ENCODE measurements at regions not wholly inside any gene's neighbourhood (a gene's known extent, or its start where the extent isn't known, plus 50 kb on each side); places are given as distances from the start of the nearest gene placed in this dataset.

DNA sequence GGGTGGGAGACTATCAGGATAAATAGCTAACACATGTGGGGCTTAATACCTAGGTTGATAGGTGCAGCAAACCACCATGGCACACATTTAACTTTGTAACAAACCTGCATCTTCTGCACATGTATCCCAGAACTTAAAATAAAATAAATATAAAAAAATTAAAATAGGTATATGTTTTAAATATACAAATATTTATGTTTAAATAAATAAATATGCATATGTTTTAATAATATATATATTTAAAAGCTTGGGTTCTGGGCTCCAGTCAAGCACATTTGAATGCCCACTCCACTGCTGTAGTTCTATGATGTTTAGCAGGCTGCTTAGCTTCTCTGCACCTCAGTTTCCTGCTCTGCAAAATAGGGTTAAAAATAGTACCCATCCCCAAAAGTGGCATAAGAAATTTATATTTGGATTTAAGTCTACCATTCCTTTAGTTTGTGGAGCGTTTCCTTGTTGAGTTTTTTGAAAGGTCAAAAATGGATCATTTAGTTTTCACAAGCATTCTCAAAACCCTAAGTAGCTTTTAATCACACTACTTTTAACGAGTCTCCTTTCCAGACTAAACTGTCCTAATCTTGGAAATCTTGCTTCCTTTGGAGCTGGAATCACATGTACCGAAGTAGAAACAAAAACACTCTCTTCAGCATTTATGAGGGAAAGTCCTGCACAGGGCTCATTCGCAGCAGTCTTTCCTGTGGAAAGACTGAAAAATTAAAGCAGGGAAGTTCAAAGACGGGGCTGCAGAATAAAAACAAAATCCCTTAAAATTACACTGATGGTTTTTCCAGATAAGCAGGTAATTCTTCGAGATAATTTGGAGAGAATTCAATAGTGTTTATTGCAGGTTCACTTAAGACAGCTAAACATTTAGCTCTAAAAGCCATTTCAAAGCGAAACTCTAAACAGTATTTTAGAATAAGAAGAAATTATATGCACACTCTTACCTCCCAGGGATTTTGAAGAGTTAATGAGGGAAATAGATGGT, 111.7 kb upstream of the LYZL1 start:
- TF ChIP-seq CTCF (IDR thresholded peaks at IDR 0.05; ENCODE audit: unreplicated experiment in 3 of 3) = no peak
- Mint-ChIP-seq H3K27me3 (ENCODE audit: low read depth) (peaks cover 10% of the 10 kb centered on the region), H3K36me3 (ENCODE audit: low read depth) (no peaks in the 10 kb centered on the region), H3K9me3 (peaks cover 10% of the 10 kb centered on the region), H3K4me1 (no peaks in the 10 kb centered on the region), H3K4me3 (no peak overlapping the region), H3K27ac (no peak overlapping the region)

DNA sequence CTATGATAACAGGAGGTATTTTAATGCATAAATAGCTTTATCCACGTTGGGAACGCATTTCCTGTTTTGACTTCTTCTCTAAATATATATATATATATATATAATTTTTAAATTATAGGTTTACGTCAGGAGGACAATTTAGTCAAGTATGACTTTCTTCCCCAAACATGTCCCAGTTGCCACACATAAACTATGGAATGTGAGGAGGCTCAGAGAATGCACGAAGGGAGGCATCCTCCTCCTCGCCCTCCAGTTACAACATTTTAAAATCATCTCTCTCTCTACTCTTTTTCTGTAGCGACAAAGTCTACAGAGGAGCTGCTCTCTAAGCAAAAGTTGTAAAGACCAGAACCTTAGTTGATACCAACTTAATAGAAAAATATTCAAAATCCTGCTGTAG, 106.9 kb upstream of the LYZL1 start:
- no peak for TF ChIP-seq CTCF (IDR thresholded peaks at IDR 0.05; ENCODE audit: unreplicated experiment in 3 of 3)
- Mint-ChIP-seq H3K27me3 (ENCODE audit: low read depth) (peaks cover 8% of the 10 kb centered on the region), H3K9me3 (peaks cover 2% of the 10 kb centered on the region), H3K4me1 (no peaks in the 10 kb centered on the region), H3K27ac (peak overlapping the region in 1 of 3 experiments; percentile 45), H3K36me3 (ENCODE audit: low read depth) (no peaks in the 10 kb centered on the region), H3K4me3 (no peak overlapping the region)

DNA sequence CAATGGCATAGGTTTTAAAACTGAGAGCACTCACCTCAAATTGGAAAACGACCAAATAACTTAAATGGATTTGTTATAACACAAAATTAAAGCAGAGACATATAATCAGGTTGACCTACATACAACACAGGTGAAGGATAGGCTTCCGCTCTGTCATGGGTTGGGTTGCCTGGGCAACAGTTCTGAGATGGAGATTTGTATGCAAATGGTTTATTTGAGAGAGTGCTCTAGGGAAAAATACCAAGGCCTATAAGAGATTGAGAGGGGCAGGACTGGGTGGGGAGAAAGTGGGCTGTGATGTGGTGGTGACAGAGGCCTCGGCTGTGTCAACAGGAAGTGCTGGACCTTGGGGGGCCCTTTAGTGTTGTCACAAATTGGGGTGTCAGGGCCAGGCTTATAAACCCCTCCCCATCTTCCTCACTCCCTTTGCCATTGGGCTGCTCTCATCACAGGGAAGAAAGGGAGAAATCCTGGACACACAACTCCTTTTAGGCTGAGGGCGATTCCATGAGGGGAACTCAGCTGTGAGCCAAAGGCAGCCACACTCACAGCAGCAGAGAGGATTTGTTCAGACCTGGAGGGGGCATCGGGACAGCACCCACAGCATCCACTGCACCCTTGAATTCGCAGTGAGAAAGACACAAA, 105.4 kb upstream of the LYZL1 start:
- Mint-ChIP-seq H3K4me1 (no peaks in the 10 kb centered on the region), H3K36me3 (ENCODE audit: low read depth) (no peaks in the 10 kb centered on the region), H3K9me3 (peaks cover 3% of the 10 kb centered on the region), H3K27me3 (ENCODE audit: low read depth) (peaks cover 6% of the 10 kb centered on the region), H3K27ac (no peak overlapping the region), H3K4me3 (no peak overlapping the region)
- no peak for TF ChIP-seq CTCF (IDR thresholded peaks at IDR 0.05; ENCODE audit: unreplicated experiment in 3 of 3)

DNA sequence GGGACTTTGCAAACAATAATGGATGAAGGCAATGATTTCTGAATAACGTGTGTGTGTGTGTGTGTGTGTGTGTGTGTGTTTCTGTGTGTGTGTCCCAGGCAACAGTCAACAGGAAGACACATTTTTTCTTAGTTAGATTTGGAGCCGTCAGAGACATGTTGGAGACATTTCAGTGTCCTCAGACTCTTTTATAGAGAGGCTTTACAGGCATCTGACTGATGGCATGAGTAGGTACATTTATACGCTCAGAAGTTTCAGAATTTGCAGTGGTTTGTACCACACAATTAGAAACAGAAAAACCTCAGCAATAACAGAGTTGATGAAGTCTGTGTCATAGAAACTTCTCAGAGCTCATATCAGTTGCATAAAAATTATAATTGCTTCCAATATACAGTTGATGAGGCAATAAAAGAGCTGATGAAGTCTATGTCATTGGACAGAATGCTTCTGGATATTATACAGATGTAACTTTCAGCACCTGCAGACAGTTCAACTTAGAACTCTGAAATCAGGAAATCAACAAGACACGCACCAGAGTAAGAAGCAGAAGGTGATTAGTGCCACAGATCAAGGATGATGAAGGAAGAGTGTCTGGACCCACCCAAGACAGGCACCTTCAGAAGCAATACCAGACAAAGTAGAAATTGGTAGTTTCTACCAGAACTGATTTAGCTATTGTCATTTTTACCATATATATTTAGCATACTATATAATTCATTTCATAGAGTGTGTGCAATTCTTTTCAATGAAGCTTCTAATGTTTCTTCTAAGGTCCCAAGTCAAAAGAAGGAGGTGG, 104.5 kb upstream of the LYZL1 start:
- Mint-ChIP-seq H3K9me3 (peaks cover 3% of the 10 kb centered on the region), H3K4me3 (no peak overlapping the region), H3K27me3 (ENCODE audit: low read depth) (peaks cover 4% of the 10 kb centered on the region), H3K36me3 (ENCODE audit: low read depth) (no peaks in the 10 kb centered on the region), H3K27ac (no peak overlapping the region), H3K4me1 (no peaks in the 10 kb centered on the region)
- no peak for TF ChIP-seq CTCF (IDR thresholded peaks at IDR 0.05; ENCODE audit: unreplicated experiment in 3 of 3)

DNA sequence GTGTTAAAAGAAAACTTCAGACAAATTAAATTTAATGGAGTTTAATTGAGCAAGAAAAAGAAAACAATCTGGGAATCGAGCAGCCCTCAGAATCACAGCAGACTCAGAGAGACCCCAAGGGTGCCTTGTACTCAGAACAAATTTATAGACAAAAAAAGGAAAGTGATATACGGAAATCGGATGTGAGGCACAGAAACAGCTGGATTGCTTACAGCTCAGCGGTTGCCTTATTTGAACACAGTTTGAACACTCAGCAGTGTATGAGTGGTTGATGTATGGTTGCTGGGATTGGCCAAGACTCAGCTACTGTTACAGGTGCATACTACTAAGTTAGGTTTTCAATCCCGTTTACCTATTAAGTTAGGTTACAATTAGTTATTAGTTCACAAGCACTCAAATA, 103.8 kb upstream of the LYZL1 start:
- H3K27me3 Mint-ChIP-seq (ENCODE audit: low read depth) = peaks cover 4% of the 10 kb centered on the region
- no peak overlapping the region for H3K27ac Mint-ChIP-seq
- TF ChIP-seq CTCF (IDR thresholded peaks at IDR 0.05; ENCODE audit: unreplicated experiment in 3 of 3) = no peak
- no peak overlapping the region for H3K4me3 Mint-ChIP-seq
- no peaks in the 10 kb centered on the region for H3K4me1 Mint-ChIP-seq
- H3K36me3 Mint-ChIP-seq (ENCODE audit: low read depth) = no peaks in the 10 kb centered on the region
- peaks cover 3% of the 10 kb centered on the region for H3K9me3 Mint-ChIP-seq

Data from nephron (organoid).